ENCODE measurements at regions not wholly inside any gene's neighbourhood (a gene's known extent, or its start where the extent isn't known, plus 50 kb on each side); places are given as distances from the start of the nearest gene placed in this dataset.
A peak's percentile ranks its signal among the peaks of the same experiment; 100 is the strongest.

GRCh38 chr13:39887387-39887786 is 231.9 kb downstream of the COG6 start:
- H3K9me3 ChIP-seq (ENCODE audit: control insufficient read depth, insufficient read depth, low read length), result peaks cover 11% of the 10 kb centered on the region
- no peak for DNase-seq (ENCODE audit: low read depth in 4 of 6, low spot score in 6 of 6)
- no peak overlapping the region for H3K27ac ChIP-seq (ENCODE audit: low read depth, low read length)
- WGBS (ENCODE audit: insufficient coverage), result no CpG with 5 or more reads among the region's 2 CpGs
- H3K27me3 ChIP-seq (ENCODE audit: control insufficient read depth, insufficient read depth, low read length), result no peaks in the 10 kb centered on the region
- no peaks in the 10 kb centered on the region for H3K36me3 ChIP-seq (ENCODE audit: control insufficient read depth, insufficient read depth, low read length)
- no peaks in the 10 kb centered on the region for H3K4me1 ChIP-seq (ENCODE audit: control insufficient read depth, insufficient read depth, low read length)
- no peak overlapping the region for H3K4me3 ChIP-seq (ENCODE audit: low read depth, low read length)

- no peak for DNase-seq (ENCODE audit: low read depth in 4 of 6, low spot score in 6 of 6)
- no peak overlapping the region for H3K4me3 ChIP-seq (ENCODE audit: low read depth, low read length)
- no peaks in the 10 kb centered on the region for H3K36me3 ChIP-seq (ENCODE audit: control insufficient read depth, insufficient read depth, low read length)
- 83% methylated on average over 1 of the region's 4 CpGs for WGBS (ENCODE audit: insufficient coverage)
- peaks cover 8% of the 10 kb centered on the region for H3K9me3 ChIP-seq (ENCODE audit: control insufficient read depth, insufficient read depth, low read length)
- no peaks in the 10 kb centered on the region for H3K4me1 ChIP-seq (ENCODE audit: control insufficient read depth, insufficient read depth, low read length)
- H3K27me3 ChIP-seq (ENCODE audit: control insufficient read depth, insufficient read depth, low read length), result no peaks in the 10 kb centered on the region
- H3K27ac ChIP-seq (ENCODE audit: low read depth, low read length), result no peak overlapping the region
Measured at GRCh38 chr13:39888865-39889810, 233.7 kb downstream of the COG6 start.

GRCh38 chr13:39890537-39890936 is 235.1 kb downstream of the COG6 start:
- Histone ChIP-seq H3K27ac (ENCODE audit: low read depth, low read length) (no peak overlapping the region), H3K4me3 (ENCODE audit: low read depth, low read length) (no peak overlapping the region), H3K9me3 (ENCODE audit: control insufficient read depth, insufficient read depth, low read length) (no peaks in the 10 kb centered on the region), H3K4me1 (ENCODE audit: control insufficient read depth, insufficient read depth, low read length) (no peaks in the 10 kb centered on the region), H3K36me3 (ENCODE audit: control insufficient read depth, insufficient read depth, low read length) (no peaks in the 10 kb centered on the region), H3K27me3 (ENCODE audit: control insufficient read depth, insufficient read depth, low read length) (no peaks in the 10 kb centered on the region)
- DNase-seq (ENCODE audit: low read depth in 4 of 6, low spot score in 6 of 6), result no peak
- 96% methylated on average over 4 of the region's 4 CpGs for WGBS (ENCODE audit: insufficient coverage)

- Histone ChIP-seq H3K9me3 (ENCODE audit: control insufficient read depth, insufficient read depth, low read length) (no peaks in the 10 kb centered on the region), H3K36me3 (ENCODE audit: control insufficient read depth, insufficient read depth, low read length) (no peaks in the 10 kb centered on the region), H3K4me3 (ENCODE audit: low read depth, low read length) (no peak overlapping the region), H3K27me3 (ENCODE audit: control insufficient read depth, insufficient read depth, low read length) (no peaks in the 10 kb centered on the region), H3K4me1 (ENCODE audit: control insufficient read depth, insufficient read depth, low read length) (no peaks in the 10 kb centered on the region), H3K27ac (ENCODE audit: low read depth, low read length) (peak overlapping the region; percentile 10)
- DNase-seq (ENCODE audit: low read depth in 4 of 6, low spot score in 6 of 6), result peak in 1 of 6 donors; percentile 9
- WGBS (ENCODE audit: insufficient coverage), result 96% methylated on average over 6 of the region's 10 CpGs
Measured at GRCh38 chr13:39892721-39893685, 237.5 kb downstream of the COG6 start.

- WGBS (ENCODE audit: insufficient coverage), result 86% methylated on average over 1 of the region's 1 CpG
- H3K36me3 ChIP-seq (ENCODE audit: control insufficient read depth, insufficient read depth, low read length), result no peaks in the 10 kb centered on the region
- no peak for DNase-seq (ENCODE audit: low read depth in 4 of 6, low spot score in 6 of 6)
- no peaks in the 10 kb centered on the region for H3K27me3 ChIP-seq (ENCODE audit: control insufficient read depth, insufficient read depth, low read length)
- H3K4me3 ChIP-seq (ENCODE audit: low read depth, low read length), result no peak overlapping the region
- no peak overlapping the region for H3K27ac ChIP-seq (ENCODE audit: low read depth, low read length)
- no peaks in the 10 kb centered on the region for H3K4me1 ChIP-seq (ENCODE audit: control insufficient read depth, insufficient read depth, low read length)
- no peaks in the 10 kb centered on the region for H3K9me3 ChIP-seq (ENCODE audit: control insufficient read depth, insufficient read depth, low read length)
Measured at GRCh38 chr13:39893808-39894207, 238.3 kb downstream of the COG6 start.

GRCh38 chr13:39894586-39894985 is 239.1 kb downstream of the COG6 start:
- no peak for DNase-seq (ENCODE audit: low read depth in 4 of 6, low spot score in 6 of 6)
- no peaks in the 10 kb centered on the region for H3K4me1 ChIP-seq (ENCODE audit: control insufficient read depth, insufficient read depth, low read length)
- WGBS (ENCODE audit: insufficient coverage), result no CpG with 5 or more reads among the region's 5 CpGs
- no peaks in the 10 kb centered on the region for H3K36me3 ChIP-seq (ENCODE audit: control insufficient read depth, insufficient read depth, low read length)
- H3K4me3 ChIP-seq (ENCODE audit: low read depth, low read length), result no peak overlapping the region
- no peak overlapping the region for H3K27ac ChIP-seq (ENCODE audit: low read depth, low read length)
- no peaks in the 10 kb centered on the region for H3K27me3 ChIP-seq (ENCODE audit: control insufficient read depth, insufficient read depth, low read length)
- no peaks in the 10 kb centered on the region for H3K9me3 ChIP-seq (ENCODE audit: control insufficient read depth, insufficient read depth, low read length)

GRCh38 chr13:39895254-39895653 is 239.8 kb downstream of the COG6 start:
- Histone ChIP-seq H3K27ac (ENCODE audit: low read depth, low read length) (no peak overlapping the region), H3K4me1 (ENCODE audit: control insufficient read depth, insufficient read depth, low read length) (no peaks in the 10 kb centered on the region), H3K4me3 (ENCODE audit: low read depth, low read length) (no peak overlapping the region), H3K27me3 (ENCODE audit: control insufficient read depth, insufficient read depth, low read length) (no peaks in the 10 kb centered on the region), H3K36me3 (ENCODE audit: control insufficient read depth, insufficient read depth, low read length) (no peaks in the 10 kb centered on the region), H3K9me3 (ENCODE audit: control insufficient read depth, insufficient read depth, low read length) (no peaks in the 10 kb centered on the region)
- 83% methylated on average over 1 of the region's 3 CpGs for WGBS (ENCODE audit: insufficient coverage)
- DNase-seq (ENCODE audit: low read depth in 4 of 6, low spot score in 6 of 6), result peak in 2 of 6 donors; percentile 10 to 20

GRCh38 chr13:39897636-39898035 is 242.2 kb downstream of the COG6 start:
- H3K27me3 ChIP-seq (ENCODE audit: control insufficient read depth, insufficient read depth, low read length), result no peaks in the 10 kb centered on the region
- no peaks in the 10 kb centered on the region for H3K4me1 ChIP-seq (ENCODE audit: control insufficient read depth, insufficient read depth, low read length)
- no peak overlapping the region for H3K4me3 ChIP-seq (ENCODE audit: low read depth, low read length)
- 100% methylated on average over 2 of the region's 5 CpGs for WGBS (ENCODE audit: insufficient coverage)
- no peak overlapping the region for H3K27ac ChIP-seq (ENCODE audit: low read depth, low read length)
- H3K9me3 ChIP-seq (ENCODE audit: control insufficient read depth, insufficient read depth, low read length), result no peaks in the 10 kb centered on the region
- DNase-seq (ENCODE audit: low read depth in 4 of 6, low spot score in 6 of 6), result peak in 1 of 6 donors; percentile 33
- H3K36me3 ChIP-seq (ENCODE audit: control insufficient read depth, insufficient read depth, low read length), result no peaks in the 10 kb centered on the region

GRCh38 chr13:39900106-39900750 is 244.8 kb downstream of the COG6 start:
- Histone ChIP-seq H3K27me3 (ENCODE audit: control insufficient read depth, insufficient read depth, low read length) (no peaks in the 10 kb centered on the region), H3K27ac (ENCODE audit: low read depth, low read length) (no peak overlapping the region), H3K9me3 (ENCODE audit: control insufficient read depth, insufficient read depth, low read length) (no peaks in the 10 kb centered on the region), H3K4me3 (ENCODE audit: low read depth, low read length) (no peak overlapping the region), H3K4me1 (ENCODE audit: control insufficient read depth, insufficient read depth, low read length) (no peaks in the 10 kb centered on the region), H3K36me3 (ENCODE audit: control insufficient read depth, insufficient read depth, low read length) (no peaks in the 10 kb centered on the region)
- peak in 2 of 6 donors; percentile 4 to 8 for DNase-seq (ENCODE audit: low read depth in 4 of 6, low spot score in 6 of 6)
- 100% methylated on average over 1 of the region's 4 CpGs for WGBS (ENCODE audit: insufficient coverage)
